Activated CD8-positive, alpha-beta T cell treated with anti-CD3 and anti-CD28 coated beads, Interleukin-2, amount 10 ng/mL, durations not matched to agents 7 days and 5 days (primary cell): ENCODE measurements at regions not wholly inside any gene's neighbourhood (a gene's known extent, or its start where the extent isn't known, plus 50 kb on each side); places are given as distances from the start of the nearest gene placed in this dataset.

Source experiments
- ATAC-seq: fragments of 150-1000 bp; cut with Tn5 transposase; one replicate; pipeline ENCODE4 v1.10.0; 2021; ENCODE audit warnings: moderate library complexity
- CTCF ChIA-PET: fragments of 350-600 bp; sonication (Branson Sonifier 250); formaldehyde crosslinking; loops from one replicate; lab custom pipeline; 2021; ENCODE audit warnings: antibody characterized with exemption; lab: Charles Lee
- POLR2A ChIA-PET: fragments of 350-600 bp; sonication (Branson Sonifier 250); formaldehyde crosslinking; loops from one replicate; lab custom pipeline; 2021; ENCODE audit warnings: antibody characterized with exemption; lab: Charles Lee
- DNase-seq: peaks from one replicate; pipeline ENCODE4 v3.0.0-alpha.2; 2020
- H3K27ac Mint-ChIP-seq: one replicate; pipeline ENCODE4 v1.8.0; 2021; ENCODE audit warnings: mild to moderate bottlenecking, mixed read lengths
- H3K27me3 Mint-ChIP-seq: one replicate; pipeline ENCODE4 v1.8.0; 2021; ENCODE audit warnings: low read depth, mixed read lengths
- H3K36me3 Mint-ChIP-seq: one replicate; pipeline ENCODE4 v1.8.0; 2021; ENCODE audit warnings: low read depth, mixed read lengths
- H3K4me1 Mint-ChIP-seq: one replicate; pipeline ENCODE4 v1.8.0; 2021; ENCODE audit warnings: low read depth, mixed read lengths
- H3K4me3 Mint-ChIP-seq: one replicate; pipeline ENCODE4 v1.8.0; 2021; ENCODE audit warnings: mild to moderate bottlenecking, mixed read lengths
- H3K9me3 Mint-ChIP-seq: one replicate; pipeline ENCODE4 v1.8.0; 2022; ENCODE audit warnings: mixed read lengths; ENCODE audit not compliant: insufficient read depth

DNA sequence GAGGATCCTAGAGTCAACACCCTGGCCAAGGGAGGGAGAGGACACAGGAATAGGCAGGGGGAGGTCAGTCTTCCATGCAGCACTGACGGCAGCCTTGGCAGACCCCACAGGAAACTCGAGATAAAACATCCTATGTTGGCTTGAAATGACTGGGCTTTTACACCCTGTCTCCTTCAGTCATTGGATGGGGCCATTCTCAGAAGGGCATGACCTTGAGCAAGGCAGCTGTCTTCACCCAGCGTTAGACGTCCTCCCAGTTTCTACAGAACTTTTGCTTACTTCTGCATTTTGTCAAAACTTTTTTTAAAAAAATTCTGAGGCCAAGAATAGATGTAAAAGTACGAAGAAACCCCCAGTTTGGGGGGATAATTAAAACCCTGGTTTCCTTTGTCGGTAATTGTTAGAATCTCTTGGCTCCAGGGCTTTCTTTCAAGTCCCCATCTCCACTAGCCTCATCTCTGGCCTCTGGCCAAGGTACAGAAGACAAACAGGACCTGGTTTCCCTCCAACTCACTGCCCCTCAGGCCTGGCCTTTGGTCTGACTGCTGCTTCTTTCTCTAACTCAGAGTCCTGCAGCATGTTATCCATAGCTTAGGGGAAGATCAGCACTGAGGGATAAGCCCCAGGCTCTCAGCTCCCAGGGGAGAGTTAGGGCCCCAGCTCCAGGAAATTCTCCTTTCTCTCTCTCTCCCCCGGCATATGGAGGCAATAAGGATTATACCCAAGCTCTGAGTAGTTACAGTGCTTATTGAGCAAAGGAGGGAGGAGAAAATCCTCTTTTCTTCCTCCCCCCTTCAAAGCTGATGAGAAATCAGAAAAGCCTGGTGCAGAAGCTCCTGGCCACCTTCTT is 51.6 kb upstream of the KCND3 start:
- H3K4me3 Mint-ChIP-seq: no peak overlapping the region
- DNase-seq: no peak
- H3K4me1 Mint-ChIP-seq: no peaks in the 10 kb centered on the region
- no peak for ATAC-seq
- H3K27ac Mint-ChIP-seq: no peak overlapping the region
- CTCF ChIA-PET: no interaction called here
- H3K36me3 Mint-ChIP-seq: no peaks in the 10 kb centered on the region
- H3K27me3 Mint-ChIP-seq: peaks cover 8% of the 10 kb centered on the region
- POLR2A ChIA-PET: interaction anchor here (0.6 kb wide), 1 partner anchor 70 kb away, joined by 3 read pairs; no protein-coding TSS in a partner anchor
- no peaks in the 10 kb centered on the region for H3K9me3 Mint-ChIP-seq

DNA sequence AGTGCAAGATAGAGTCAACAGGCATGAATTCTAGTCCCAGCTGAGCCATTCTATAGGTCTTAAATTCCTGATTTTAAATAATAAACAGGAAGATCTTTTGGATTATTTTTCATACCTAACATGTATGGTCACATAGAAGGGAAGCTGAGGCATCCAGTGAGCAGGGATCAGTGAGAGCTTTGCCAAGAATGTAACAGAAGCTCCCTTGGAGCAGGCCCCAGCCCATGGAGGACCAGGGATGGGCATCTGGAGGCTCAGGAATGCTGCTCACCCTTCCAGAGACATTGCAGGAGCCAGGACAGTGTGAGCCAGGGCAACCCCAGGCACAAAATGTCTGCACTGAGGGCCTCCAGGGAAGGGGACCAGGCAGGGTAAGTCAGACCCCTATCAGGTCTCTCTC is 54.4 kb upstream of the KCND3 start:
- CTCF ChIA-PET: no interaction called here

DNA sequence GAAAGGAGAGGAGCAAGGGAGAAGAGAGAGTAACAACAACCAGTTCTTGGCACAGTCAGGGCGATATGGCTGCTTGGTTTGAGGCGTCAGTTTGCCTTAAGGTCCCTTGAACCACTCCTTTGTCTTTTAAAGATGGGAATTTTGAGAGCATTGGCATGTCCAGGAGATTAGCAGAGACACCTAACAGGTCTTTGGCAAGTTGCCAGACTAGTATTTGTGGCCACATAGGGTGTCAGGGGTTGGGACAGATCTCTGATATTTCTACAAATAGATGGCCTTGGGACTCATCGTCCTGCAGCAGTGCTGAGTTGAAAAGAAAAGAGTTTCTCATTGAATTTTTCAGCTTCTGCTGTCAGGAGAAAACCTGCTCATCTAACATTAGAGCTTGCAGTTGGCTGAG is 55.3 kb upstream of the KCND3 start:
- H3K36me3 Mint-ChIP-seq: no peaks in the 10 kb centered on the region
- H3K9me3 Mint-ChIP-seq: no peaks in the 10 kb centered on the region
- no peak overlapping the region for H3K4me3 Mint-ChIP-seq
- H3K27me3 Mint-ChIP-seq: peaks cover 4% of the 10 kb centered on the region
- POLR2A ChIA-PET: no interaction called here
- no peaks in the 10 kb centered on the region for H3K4me1 Mint-ChIP-seq
- ATAC-seq (no peak), DNase-seq (no peak)
- H3K27ac Mint-ChIP-seq: no peak overlapping the region
- CTCF ChIA-PET: no interaction called here

More for the DNA sequence above, 54.4 kb upstream of the KCND3 start:
- DNase-seq (no peak), ATAC-seq (no peak)
- H3K4me3 Mint-ChIP-seq: no peak overlapping the region
- H3K9me3 Mint-ChIP-seq: no peaks in the 10 kb centered on the region
- H3K4me1 Mint-ChIP-seq: no peaks in the 10 kb centered on the region
- POLR2A ChIA-PET: no interaction called here
- H3K27me3 Mint-ChIP-seq: peaks cover 4% of the 10 kb centered on the region
- H3K36me3 Mint-ChIP-seq: no peaks in the 10 kb centered on the region
- no peak overlapping the region for H3K27ac Mint-ChIP-seq

DNA sequence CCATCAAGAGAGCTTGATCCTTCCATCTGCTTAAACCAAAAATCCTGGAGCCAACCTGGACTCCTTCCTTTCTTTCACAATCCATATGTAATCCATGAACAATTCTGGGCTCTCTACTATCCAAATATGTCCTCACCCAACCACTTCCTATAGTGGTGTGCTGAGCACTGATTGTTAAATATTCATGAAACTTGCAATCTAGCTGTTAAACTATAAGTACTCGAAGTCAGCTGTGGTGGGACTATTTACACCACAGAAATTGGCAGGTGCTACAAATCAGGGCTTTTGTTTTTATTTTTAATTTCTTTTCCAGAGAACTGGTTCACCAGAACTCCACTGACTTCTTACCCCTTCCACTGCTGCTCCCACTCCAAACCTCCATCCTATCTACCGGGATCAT is 57.2 kb upstream of the KCND3 start:
- H3K36me3 Mint-ChIP-seq: no peaks in the 10 kb centered on the region
- H3K27ac Mint-ChIP-seq: no peak overlapping the region
- H3K4me1 Mint-ChIP-seq: no peaks in the 10 kb centered on the region
- H3K27me3 Mint-ChIP-seq: peaks cover 4% of the 10 kb centered on the region
- ATAC-seq (no peak), DNase-seq (no peak)
- no peaks in the 10 kb centered on the region for H3K9me3 Mint-ChIP-seq
- H3K4me3 Mint-ChIP-seq: no peak overlapping the region
- POLR2A ChIA-PET: no interaction called here
- CTCF ChIA-PET: no interaction called here

DNA sequence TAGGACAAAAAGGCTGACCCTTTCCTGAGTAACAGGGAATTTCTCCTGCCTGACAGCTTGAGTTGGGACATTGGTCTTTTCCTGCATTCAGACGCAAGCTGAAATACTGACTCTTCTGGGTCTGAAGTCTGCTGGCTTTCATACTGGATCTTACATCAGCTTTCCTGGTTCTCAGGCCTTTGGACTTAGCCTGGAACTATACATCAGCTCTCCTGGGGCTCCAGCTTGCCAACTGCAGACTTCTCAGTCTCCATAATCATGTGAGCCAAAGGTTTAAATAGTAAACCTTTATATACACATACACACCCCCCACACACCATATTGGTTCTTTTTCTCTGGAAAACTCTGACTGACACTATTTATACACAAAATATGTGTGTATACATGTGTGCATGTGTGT is 59.0 kb upstream of the KCND3 start:
- POLR2A ChIA-PET: no interaction called here
- H3K27me3 Mint-ChIP-seq: peaks cover 4% of the 10 kb centered on the region
- no peak overlapping the region for H3K27ac Mint-ChIP-seq
- DNase-seq (no peak), ATAC-seq (no peak)
- no peaks in the 10 kb centered on the region for H3K4me1 Mint-ChIP-seq
- CTCF ChIA-PET: no interaction called here
- H3K4me3 Mint-ChIP-seq: no peak overlapping the region
- no peaks in the 10 kb centered on the region for H3K36me3 Mint-ChIP-seq
- no peaks in the 10 kb centered on the region for H3K9me3 Mint-ChIP-seq

DNA sequence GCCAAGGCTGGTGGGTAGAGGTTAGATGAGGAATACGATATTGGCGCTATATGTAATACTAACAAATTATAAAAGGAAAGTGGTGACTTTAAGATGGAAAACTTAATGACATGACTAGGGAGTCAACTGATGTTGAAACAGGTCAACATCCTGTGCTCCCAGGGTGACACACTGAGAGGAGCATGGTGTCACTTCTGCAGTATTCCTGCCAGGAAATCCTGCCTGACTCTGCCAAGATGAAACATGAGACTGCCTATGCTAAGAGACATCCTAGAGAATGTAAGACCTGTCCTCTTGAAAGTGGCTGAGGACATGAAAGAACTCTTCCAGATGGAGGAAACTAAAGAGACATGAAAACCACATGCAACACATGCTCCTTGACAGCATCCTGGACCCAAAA is 65.0 kb upstream of the KCND3 start:
- CTCF ChIA-PET: no interaction called here
- DNase-seq (no peak), ATAC-seq (no peak)
- Mint-ChIP-seq H3K36me3 (no peaks in the 10 kb centered on the region), H3K4me3 (no peak overlapping the region), H3K9me3 (no peaks in the 10 kb centered on the region), H3K4me1 (no peaks in the 10 kb centered on the region), H3K27me3 (peaks cover 4% of the 10 kb centered on the region), H3K27ac (no peak overlapping the region)
- POLR2A ChIA-PET: no interaction called here

DNA sequence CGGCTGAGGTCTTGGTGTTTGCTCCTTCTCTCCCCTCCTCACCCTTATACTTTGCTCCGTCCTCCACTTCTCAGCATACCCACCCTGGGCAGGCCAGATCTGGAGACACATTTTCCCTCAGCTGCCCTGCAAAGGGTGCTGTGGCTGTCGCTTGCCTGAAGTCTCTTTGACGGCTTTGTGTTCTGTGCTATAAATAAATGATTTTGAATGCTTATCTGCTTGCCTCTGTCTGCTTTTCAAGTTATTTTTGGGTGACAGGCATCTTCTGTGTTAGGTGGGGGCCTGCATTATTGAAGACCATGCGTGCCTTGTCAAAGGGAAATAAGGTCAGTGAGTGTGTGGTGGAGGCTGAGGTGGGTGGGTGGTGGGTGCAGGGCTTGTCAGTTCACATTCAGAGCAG is 66.9 kb upstream of the KCND3 start:
- DNase-seq (no peak), ATAC-seq (no peak)
- Mint-ChIP-seq H3K4me1 (no peaks in the 10 kb centered on the region), H3K36me3 (no peaks in the 10 kb centered on the region), H3K27ac (no peak overlapping the region), H3K4me3 (no peak overlapping the region), H3K9me3 (no peaks in the 10 kb centered on the region), H3K27me3 (peaks cover 4% of the 10 kb centered on the region)
- ChIA-PET POLR2A (interaction anchor here (0.7 kb wide), 1 partner anchor 141 kb away, joined by 3 read pairs; no protein-coding TSS in a partner anchor), CTCF (no interaction called here)

DNA sequence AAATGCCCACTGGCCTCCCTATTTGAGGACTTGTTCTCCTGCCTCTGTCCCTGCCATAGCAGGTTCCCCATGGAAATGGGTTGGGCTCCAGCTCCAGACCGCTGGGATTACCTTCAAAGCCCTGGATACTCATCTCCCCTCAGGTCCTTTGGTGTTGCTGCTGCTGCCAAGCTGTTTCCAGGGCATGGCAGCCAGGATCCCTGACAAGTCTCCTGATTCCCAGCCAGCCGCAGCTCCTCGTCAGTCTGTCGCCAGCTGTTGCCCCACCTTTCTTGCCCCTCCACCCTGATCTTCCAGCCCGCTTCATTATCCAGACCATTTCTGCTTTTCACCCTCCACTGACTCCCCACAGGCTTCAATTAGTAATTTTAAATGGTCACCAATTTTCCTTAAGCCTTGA is 68.3 kb upstream of the KCND3 start:
- Mint-ChIP-seq H3K27me3 (peaks cover 4% of the 10 kb centered on the region), H3K27ac (no peak overlapping the region), H3K4me3 (no peak overlapping the region), H3K36me3 (no peaks in the 10 kb centered on the region), H3K4me1 (no peaks in the 10 kb centered on the region), H3K9me3 (no peaks in the 10 kb centered on the region)
- ChIA-PET CTCF (no interaction called here), POLR2A (no interaction called here)
- no peak for DNase-seq
- no peak for ATAC-seq

DNA sequence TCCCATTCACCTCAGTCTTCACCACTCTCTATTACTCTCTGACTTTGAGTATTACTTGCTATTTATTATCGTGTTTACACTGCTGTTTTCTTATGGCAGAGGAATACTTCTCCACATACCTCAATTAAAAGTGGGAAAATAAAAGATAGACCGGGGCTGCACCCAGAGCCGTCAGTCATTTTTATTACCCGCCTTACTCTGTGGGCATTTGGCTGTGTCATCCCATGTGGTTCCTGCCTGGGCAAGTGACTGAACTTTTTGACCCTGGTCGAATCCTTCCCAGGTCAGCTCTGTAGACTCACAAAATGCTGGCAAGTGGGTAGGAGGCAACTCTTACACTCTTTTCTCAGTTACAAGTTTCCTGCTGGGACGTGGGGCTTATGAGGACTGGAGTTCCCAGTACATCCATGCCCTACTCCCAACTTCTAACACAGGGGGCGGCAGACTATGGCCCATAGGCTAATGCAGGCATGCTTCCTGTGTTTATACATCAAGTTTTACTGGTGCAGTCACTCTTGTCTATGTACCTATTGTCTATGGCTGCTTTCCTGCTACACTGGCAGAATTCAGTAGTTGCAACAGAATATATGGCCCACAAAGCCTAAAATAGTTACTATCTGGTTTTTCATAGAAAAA is 69.5 kb upstream of the KCND3 start:
- POLR2A ChIA-PET: no interaction called here
- DNase-seq (no peak), ATAC-seq (no peak)
- no peak overlapping the region for H3K4me3 Mint-ChIP-seq
- CTCF ChIA-PET: no interaction called here
- H3K36me3 Mint-ChIP-seq: no peaks in the 10 kb centered on the region
- no peaks in the 10 kb centered on the region for H3K9me3 Mint-ChIP-seq
- no peaks in the 10 kb centered on the region for H3K4me1 Mint-ChIP-seq
- H3K27ac Mint-ChIP-seq: no peak overlapping the region
- peaks cover 8% of the 10 kb centered on the region for H3K27me3 Mint-ChIP-seq

DNA sequence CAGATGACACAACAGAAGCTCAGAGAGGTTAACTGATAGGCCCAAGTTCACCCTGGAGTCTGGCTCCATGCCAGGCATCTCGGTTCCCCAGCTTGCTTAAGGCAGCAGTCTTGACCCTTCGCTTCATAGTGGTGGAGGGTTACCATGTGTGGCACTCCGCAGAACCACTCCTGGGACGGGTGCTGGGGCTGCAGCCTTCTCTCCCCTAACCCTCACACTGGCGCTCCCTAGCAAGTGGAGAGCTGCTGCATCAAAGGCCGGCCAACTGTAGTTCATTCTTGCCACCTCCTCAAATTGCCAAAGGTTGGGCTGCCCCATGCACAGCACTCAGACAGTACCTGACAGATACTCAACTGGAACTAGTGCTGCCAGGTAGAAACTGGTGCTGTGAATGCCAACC is 70.2 kb upstream of the KCND3 start:
- ATAC-seq: no peak
- CTCF ChIA-PET: no interaction called here
- Mint-ChIP-seq H3K36me3 (no peaks in the 10 kb centered on the region), H3K9me3 (no peaks in the 10 kb centered on the region), H3K27ac (no peak overlapping the region), H3K4me3 (no peak overlapping the region), H3K27me3 (peaks cover 7% of the 10 kb centered on the region), H3K4me1 (no peaks in the 10 kb centered on the region)
- POLR2A ChIA-PET: no interaction called here
- DNase-seq: no peak

DNA sequence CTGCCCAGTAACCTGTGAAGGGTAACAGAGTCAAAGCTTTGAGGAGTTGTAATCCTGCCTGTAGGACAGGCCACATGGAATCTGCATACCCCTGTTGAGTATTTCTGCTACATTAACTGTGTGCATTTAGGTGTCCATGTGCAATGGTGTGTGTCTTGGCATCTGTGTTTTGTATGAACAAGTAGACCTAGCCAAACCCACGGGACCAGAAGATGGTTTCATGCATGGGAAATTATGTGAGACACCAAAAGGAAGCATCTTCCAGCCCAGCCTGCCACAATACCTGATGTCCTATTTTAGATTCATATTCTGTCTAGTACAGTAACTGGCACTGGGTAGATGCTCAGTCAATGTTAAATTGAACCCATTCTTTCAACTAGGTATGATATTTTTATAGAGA is 70.8 kb upstream of the KCND3 start:
- no peak for DNase-seq
- no peaks in the 10 kb centered on the region for H3K9me3 Mint-ChIP-seq
- ChIA-PET POLR2A (no interaction called here), CTCF (no interaction called here)
- no peaks in the 10 kb centered on the region for H3K4me1 Mint-ChIP-seq
- no peak overlapping the region for H3K4me3 Mint-ChIP-seq
- peaks cover 5% of the 10 kb centered on the region for H3K27me3 Mint-ChIP-seq
- no peak overlapping the region for H3K27ac Mint-ChIP-seq
- H3K36me3 Mint-ChIP-seq: no peaks in the 10 kb centered on the region
- no peak for ATAC-seq

DNA sequence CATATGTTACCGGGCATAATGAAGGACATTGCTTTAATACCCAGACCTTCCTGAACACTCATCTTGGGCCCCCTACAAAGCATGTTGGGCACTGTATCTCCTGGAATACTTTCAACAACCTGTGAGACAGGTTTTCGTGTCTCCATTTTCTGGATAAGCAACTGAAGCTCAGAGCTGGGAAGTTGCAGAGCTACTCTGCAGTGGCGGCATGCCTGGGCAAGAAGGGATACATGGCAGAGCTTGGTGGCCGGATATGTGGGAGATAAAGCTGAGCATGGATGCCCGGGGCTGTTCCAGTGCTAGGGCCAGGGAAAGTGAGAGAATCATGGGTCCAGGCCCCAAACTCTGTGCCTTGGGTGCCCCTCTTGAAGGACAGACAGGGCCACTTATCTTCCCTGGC is 71.6 kb upstream of the KCND3 start:
- no peak overlapping the region for H3K4me3 Mint-ChIP-seq
- no peaks in the 10 kb centered on the region for H3K4me1 Mint-ChIP-seq
- ATAC-seq (no peak), DNase-seq (no peak)
- H3K27me3 Mint-ChIP-seq: peaks cover 6% of the 10 kb centered on the region
- POLR2A ChIA-PET: no interaction called here
- no peaks in the 10 kb centered on the region for H3K9me3 Mint-ChIP-seq
- no peak overlapping the region for H3K27ac Mint-ChIP-seq
- H3K36me3 Mint-ChIP-seq: no peaks in the 10 kb centered on the region
- CTCF ChIA-PET: no interaction called here
